ENCODE measurements at regions not wholly inside any gene's neighbourhood (a gene's known extent, or its start where the extent isn't known, plus 50 kb on each side); places are given as distances from the start of the nearest gene placed in this dataset.

DNA sequence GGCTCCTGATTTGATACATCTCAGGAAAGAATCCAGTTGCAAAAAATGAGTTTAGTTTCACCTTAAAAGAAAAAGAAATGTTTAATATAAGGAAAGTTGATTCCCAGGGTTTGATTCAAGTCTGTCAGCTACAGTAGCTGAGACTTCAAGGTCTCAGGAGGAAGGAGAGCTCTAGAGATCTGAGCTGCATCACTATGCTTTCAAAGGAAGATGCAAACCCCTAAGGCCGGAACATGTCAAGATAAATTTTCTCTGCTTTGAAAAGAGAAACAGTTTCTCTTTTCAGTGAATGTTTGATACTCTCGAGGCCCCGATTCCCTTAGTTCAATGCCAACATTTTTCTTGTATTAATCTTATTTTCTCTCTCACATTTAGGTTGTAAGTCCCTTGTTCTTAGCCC, 128.6 kb downstream of the RGPD3 start:
- H3K79me2 ChIP-seq (ENCODE audit: control insufficient read depth, insufficient read depth, low read length): no peaks in the 10 kb centered on the region
- no peaks in the 10 kb centered on the region for H3K27me3 ChIP-seq (ENCODE audit: control insufficient read depth, insufficient read depth, low read length)
- H2AFZ ChIP-seq (ENCODE audit: low read length): no peak overlapping the region
- no peaks in the 10 kb centered on the region for H3K9me3 ChIP-seq (ENCODE audit: control insufficient read depth, insufficient read depth, low read depth, low read length)
- H3K4me1 ChIP-seq (ENCODE audit: control insufficient read depth, extremely low read depth, insufficient read depth, low read length): no peaks in the 10 kb centered on the region
- TF ChIP-seq EZH2 (IDR thresholded peaks at IDR 0.05; ENCODE audit: low read length, missing control alignments) (no peak), CTCF (conservative IDR thresholded peaks at IDR 0.05 in 1 of 2, IDR thresholded peaks at IDR 0.05 in 1 of 2; ENCODE audit: low read depth in 1 of 2, low read length in 2 of 2) (no peak)
- no peak overlapping the region for H3K9ac ChIP-seq (ENCODE audit: insufficient read depth, low read length)
- H4K20me1 ChIP-seq (ENCODE audit: control insufficient read depth, extremely low read depth, insufficient read depth, low read length): no peaks in the 10 kb centered on the region
- no peak overlapping the region for H3K4me3 ChIP-seq (replicated peaks in 1 of 4; ENCODE audit: control extremely low read depth in 1 of 4, insufficient read depth in 1 of 4, low read depth in 3 of 4, low read length in 4 of 4)
- no peak for DNase-seq (ENCODE audit: low read depth in 2 of 2)
- H3K4me2 ChIP-seq (ENCODE audit: extremely low read depth, insufficient read depth, low read length): no peak overlapping the region
- H3K36me3 ChIP-seq (ENCODE audit: control insufficient read depth, insufficient read depth, low read length): no peaks in the 10 kb centered on the region
- H3K27ac ChIP-seq (ENCODE audit: insufficient read depth, low read length): no peak overlapping the region

DNA sequence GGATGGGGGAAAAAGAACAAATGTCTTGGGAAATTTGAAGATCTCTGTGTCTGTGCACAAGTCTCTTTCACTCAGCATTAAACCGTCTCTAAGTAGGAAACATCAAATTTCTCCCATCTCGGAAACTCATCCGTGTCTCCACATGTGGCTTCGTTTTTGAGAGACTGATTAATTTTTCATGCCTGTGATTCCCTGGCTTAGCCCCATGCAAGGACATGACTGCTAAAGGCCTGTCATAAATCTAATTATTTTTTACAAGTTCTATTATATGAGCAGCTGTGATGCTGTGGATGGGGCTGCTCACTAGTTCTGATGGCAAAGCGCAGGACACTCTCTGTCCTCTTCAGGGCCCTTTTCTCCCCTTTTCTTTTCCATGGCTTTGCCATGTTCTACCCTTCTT, 129.1 kb downstream of the RGPD3 start:
- Histone ChIP-seq H3K79me2 (ENCODE audit: control insufficient read depth, insufficient read depth, low read length) (no peaks in the 10 kb centered on the region), H3K27ac (ENCODE audit: insufficient read depth, low read length) (no peak overlapping the region), H2AFZ (ENCODE audit: low read length) (no peak overlapping the region), H3K9me3 (ENCODE audit: control insufficient read depth, insufficient read depth, low read depth, low read length) (no peaks in the 10 kb centered on the region), H3K27me3 (ENCODE audit: control insufficient read depth, insufficient read depth, low read length) (no peaks in the 10 kb centered on the region), H4K20me1 (ENCODE audit: control insufficient read depth, extremely low read depth, insufficient read depth, low read length) (no peaks in the 10 kb centered on the region), H3K4me1 (ENCODE audit: control insufficient read depth, extremely low read depth, insufficient read depth, low read length) (no peaks in the 10 kb centered on the region), H3K9ac (ENCODE audit: insufficient read depth, low read length) (no peak overlapping the region), H3K36me3 (ENCODE audit: control insufficient read depth, insufficient read depth, low read length) (no peaks in the 10 kb centered on the region), H3K4me2 (ENCODE audit: extremely low read depth, insufficient read depth, low read length) (no peak overlapping the region), H3K4me3 (replicated peaks in 1 of 4; ENCODE audit: control extremely low read depth in 1 of 4, insufficient read depth in 1 of 4, low read depth in 3 of 4, low read length in 4 of 4) (no peak overlapping the region)
- no peak for DNase-seq (ENCODE audit: low read depth in 2 of 2)
- TF ChIP-seq CTCF (conservative IDR thresholded peaks at IDR 0.05 in 1 of 2, IDR thresholded peaks at IDR 0.05 in 1 of 2; ENCODE audit: low read depth in 1 of 2, low read length in 2 of 2) (no peak), EZH2 (IDR thresholded peaks at IDR 0.05; ENCODE audit: low read length, missing control alignments) (no peak)

DNA sequence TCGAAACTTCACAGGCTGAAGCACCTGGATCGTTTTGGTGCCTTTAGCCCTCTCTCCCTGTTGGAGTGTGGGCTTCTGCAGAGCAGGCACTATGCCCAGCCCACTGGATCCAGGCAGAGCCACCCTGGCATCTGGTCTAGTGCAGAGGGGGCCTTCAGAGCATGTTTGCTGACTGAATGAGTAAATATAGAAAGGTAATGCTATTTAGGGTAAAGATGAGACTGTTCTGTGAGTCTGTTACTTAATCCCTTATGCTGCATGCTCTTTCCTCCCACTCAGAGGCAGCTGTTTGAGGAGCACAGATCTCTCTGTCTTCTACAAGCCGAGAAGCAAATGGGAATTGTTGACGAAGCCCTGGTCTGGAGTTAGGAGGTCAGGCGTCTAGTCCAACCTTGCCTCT, 130.2 kb downstream of the RGPD3 start:
- Histone ChIP-seq H4K20me1 (ENCODE audit: control insufficient read depth, extremely low read depth, insufficient read depth, low read length) (no peaks in the 10 kb centered on the region), H3K27ac (ENCODE audit: insufficient read depth, low read length) (no peak overlapping the region), H3K36me3 (ENCODE audit: control insufficient read depth, insufficient read depth, low read length) (no peaks in the 10 kb centered on the region), H3K4me3 (replicated peaks in 1 of 4; ENCODE audit: control extremely low read depth in 1 of 4, insufficient read depth in 1 of 4, low read depth in 3 of 4, low read length in 4 of 4) (no peak overlapping the region), H3K9me3 (ENCODE audit: control insufficient read depth, insufficient read depth, low read depth, low read length) (no peaks in the 10 kb centered on the region), H3K27me3 (ENCODE audit: control insufficient read depth, insufficient read depth, low read length) (no peaks in the 10 kb centered on the region), H3K4me2 (ENCODE audit: extremely low read depth, insufficient read depth, low read length) (no peak overlapping the region), H3K79me2 (ENCODE audit: control insufficient read depth, insufficient read depth, low read length) (no peaks in the 10 kb centered on the region), H2AFZ (ENCODE audit: low read length) (no peak overlapping the region), H3K9ac (ENCODE audit: insufficient read depth, low read length) (no peak overlapping the region), H3K4me1 (ENCODE audit: control insufficient read depth, extremely low read depth, insufficient read depth, low read length) (no peaks in the 10 kb centered on the region)
- DNase-seq (ENCODE audit: low read depth in 2 of 2): no peak
- TF ChIP-seq CTCF (conservative IDR thresholded peaks at IDR 0.05 in 1 of 2, IDR thresholded peaks at IDR 0.05 in 1 of 2; ENCODE audit: low read depth in 1 of 2, low read length in 2 of 2): no peak
- no peak for TF ChIP-seq EZH2 (IDR thresholded peaks at IDR 0.05; ENCODE audit: low read length, missing control alignments)

Measured in fibroblast of lung (primary cell).